ENCODE measurements at regions not wholly inside any gene's neighbourhood (a gene's known extent, or its start where the extent isn't known, plus 50 kb on each side); places are given as distances from the start of the nearest gene placed in this dataset.

- no peak for DNase-seq
Observed at GRCh38 chr3:117266806-117267205, 557.2 kb downstream of the TUSC7 start.

GRCh38 chr3:117268318-117268717, 558.7 kb downstream of the TUSC7 start:
- DNase-seq: no peak

- DNase-seq: no peak
Observed at GRCh38 chr3:117272274-117272673, 562.7 kb downstream of the TUSC7 start.

GRCh38 chr3:117272876-117273523, 563.4 kb downstream of the TUSC7 start:
- DNase-seq: no peak

- DNase-seq: no peak
Observed at GRCh38 chr3:117277816-117278215, 568.2 kb downstream of the TUSC7 start.

GRCh38 chr3:117278424-117279190, 569.0 kb downstream of the TUSC7 start:
- no peak for DNase-seq

GRCh38 chr3:117281371-117281770, 571.8 kb downstream of the TUSC7 start:
- no peak for DNase-seq

GRCh38 chr3:117282566-117282965, 573.0 kb downstream of the TUSC7 start:
- no peak for DNase-seq

- DNase-seq: no peak
Observed at GRCh38 chr3:117285737-117286136, 576.2 kb downstream of the TUSC7 start.

- no peak for DNase-seq
Observed at GRCh38 chr3:117286488-117286887, 576.9 kb downstream of the TUSC7 start.

GRCh38 chr3:117287602-117288001, 578.0 kb downstream of the TUSC7 start:
- DNase-seq: no peak

- no peak for DNase-seq
Observed at GRCh38 chr3:117291476-117291875, 581.9 kb downstream of the TUSC7 start.

- DNase-seq: no peak
Observed at GRCh38 chr3:117297065-117297464, 587.5 kb downstream of the TUSC7 start.

GRCh38 chr3:117297541-117297940, 588.0 kb downstream of the TUSC7 start:
- DNase-seq: no peak

GRCh38 chr3:117298273-117298672, 588.7 kb downstream of the TUSC7 start:
- no peak for DNase-seq

GRCh38 chr3:117302428-117302827, 592.8 kb downstream of the TUSC7 start:
- DNase-seq: no peak

- DNase-seq: no peak
Observed at GRCh38 chr3:117303443-117303842, 593.9 kb downstream of the TUSC7 start.

GRCh38 chr3:117304681-117305080, 595.1 kb downstream of the TUSC7 start:
- DNase-seq: no peak

GRCh38 chr3:117305681-117306080, 596.1 kb downstream of the TUSC7 start:
- DNase-seq: no peak

- no peak for DNase-seq
Observed at GRCh38 chr3:117306299-117306698, 596.7 kb downstream of the TUSC7 start.

GRCh38 chr3:117308353-117308752, 598.8 kb downstream of the TUSC7 start:
- DNase-seq: no peak

GRCh38 chr3:117308756-117309155, 599.2 kb downstream of the TUSC7 start:
- DNase-seq: no peak

- DNase-seq: no peak
Observed at GRCh38 chr3:117310536-117310935, 601.0 kb downstream of the TUSC7 start.

- DNase-seq: no peak
Observed at GRCh38 chr3:117314441-117315150, 605.0 kb downstream of the TUSC7 start.
